Caco-2 (cell line): ENCODE measurements at regions not wholly inside any gene's neighbourhood (a gene's known extent, or its start where the extent isn't known, plus 50 kb on each side); places are given as distances from the start of the nearest gene placed in this dataset.

Experiments used
- BruUV-seq: library from RNA; stranded (reverse); fragments of 400-500 nt; replicated peaks from 2 replicates; lab custom pipeline; 2021; lab: Mats Ljungman, UMichigan
- CTCF ChIA-PET: fragments of 300-600 bp; sonication (Branson Sonifier 250); formaldehyde crosslinking; loops from one replicate; lab custom pipeline; 2022; ENCODE audit warnings: antibody characterized with exemption; lab: Charles Lee
- POLR2A ChIA-PET: fragments of 300-600 bp; sonication (Branson Sonifier 250); formaldehyde crosslinking; loops from one replicate; lab custom pipeline; 2022; ENCODE audit warnings: antibody characterized with exemption; lab: Charles Lee
- DNase-seq, 2 experiments: peaks; one replicate each; pipeline versions ENCODE4 v3.0.0 to v3.0.0-alpha.2; 2020 to 2022
- H3K27me3 ChIP-seq: replicated peaks from 2 replicates; pipeline ENCODE4 v1.6.0; 2011; ENCODE audit warnings: low read length; ENCODE audit not compliant: control insufficient read depth, insufficient read depth
- H3K36me3 ChIP-seq: 2 replicates; pipeline ENCODE4 v1.5.1; 2011; ENCODE audit warnings: low read length; ENCODE audit not compliant: control insufficient read depth, insufficient read depth
- H3K4me1 ChIP-seq: fragments of 250-450 bp; sonication (Bioruptor Pico); 2 replicates; pipeline ENCODE4 v1.5.1; 2020; ENCODE audit warnings: mild to moderate bottlenecking
- H3K4me3 ChIP-seq: 2 replicates; pipeline ENCODE4 v1.5.1; 2011; ENCODE audit warnings: low read depth, mild to moderate bottlenecking, control low read depth, low read length
- H3K9me3 ChIP-seq: fragments of 250-450 bp; sonication (Bioruptor Pico); 2 replicates; pipeline ENCODE4 v1.5.1; 2020; ENCODE audit warnings: mild to moderate bottlenecking, moderate library complexity
- H3K27ac Mint-ChIP-seq: one replicate; pipeline ENCODE4 v1.8.0; 2022; ENCODE audit warnings: mixed read lengths; ENCODE audit not compliant: unreplicated experiment
- H3K27me3 Mint-ChIP-seq: one replicate; pipeline ENCODE4 v1.8.0; 2022; ENCODE audit warnings: mixed read lengths; ENCODE audit not compliant: insufficient read depth, unreplicated experiment
- H3K36me3 Mint-ChIP-seq: one replicate; pipeline ENCODE4 v1.8.0; 2022; ENCODE audit warnings: mild to moderate bottlenecking, mixed read lengths; ENCODE audit not compliant: insufficient read depth, unreplicated experiment
- H3K4me1 Mint-ChIP-seq: one replicate; pipeline ENCODE4 v1.8.0; 2022; ENCODE audit warnings: low read depth, mixed read lengths; ENCODE audit not compliant: unreplicated experiment
- H3K4me3 Mint-ChIP-seq: one replicate; pipeline ENCODE4 v1.8.0; 2022; ENCODE audit warnings: mild to moderate bottlenecking, moderate library complexity, mixed read lengths; ENCODE audit not compliant: unreplicated experiment
- H3K9me3 Mint-ChIP-seq: one replicate; pipeline ENCODE4 v1.8.0; 2022; ENCODE audit warnings: mixed read lengths; ENCODE audit not compliant: unreplicated experiment
- CTCF ChIP-seq, 2 experiments: fragments of 200-600 bp in 1 of 2; IDR thresholded peaks; 1 replicate in 1 of 2; 2 replicates in 1 of 2; pipeline versions ENCODE4 v1.5.1 to v1.8.0; 2011 to 2022; ENCODE audit warnings: antibody characterized with exemption in 1 of 2, control low read depth in 1 of 2, inconsistent platforms in 1 of 2, low read depth in 1 of 2, low read length in 1 of 2, mild to moderate bottlenecking in 1 of 2, moderate library complexity in 1 of 2; ENCODE audit not compliant: insufficient read depth in 1 of 2, severe bottlenecking in 1 of 2, unreplicated experiment in 1 of 2
- intact Hi-C: fragments of 100-400 bp; cut with micrococcal nuclease; formaldehyde crosslinking; loops from one replicate; pipeline ENCODE4 v1.10.0; 2022; ENCODE audit not compliant: unreplicated experiment

- no peak for DNase-seq
- Mint-ChIP-seq H3K27me3 (no peaks in the 10 kb centered on the region), H3K9me3 (peaks cover 25% of the 10 kb centered on the region), H3K4me1 (peaks cover 9% of the 10 kb centered on the region), H3K4me3 (no peak overlapping the region), H3K27ac (peak overlapping the region; percentile 15), H3K36me3 (peaks cover 5% of the 10 kb centered on the region)
- H3K4me3 ChIP-seq: no peak overlapping the region
- no TSS peak for BruUV-seq
- peaks cover 25% of the 10 kb centered on the region for H3K4me1 ChIP-seq
- intact Hi-C loops: no loop called here
- H3K36me3 ChIP-seq: no peaks in the 10 kb centered on the region
- POLR2A ChIA-PET: no interaction called here
- peaks cover 13% of the 10 kb centered on the region for H3K9me3 ChIP-seq
- H3K27me3 ChIP-seq: no peaks in the 10 kb centered on the region
- CTCF ChIA-PET: interaction anchor here (0.8 kb wide), 1 partner anchor 334 kb away, joined by 4 read pairs; no protein-coding TSS in a partner anchor
- no peak for TF ChIP-seq CTCF (IDR thresholded peaks at IDR 0.05; ENCODE audit: insufficient read depth in 1 of 2, low read depth in 1 of 2, low read length in 1 of 2, severe bottlenecking in 1 of 2, unreplicated experiment in 1 of 2)
These were observed 75.7 kb upstream of the NKD1 start for GRCh38 chr16:50472472-50472871.

GRCh38 chr16:50470687-50471086 lies 77.5 kb upstream of the NKD1 start:
- H3K4me3 ChIP-seq: no peak overlapping the region
- H3K9me3 Mint-ChIP-seq: peaks cover 25% of the 10 kb centered on the region
- H3K27me3 Mint-ChIP-seq: no peaks in the 10 kb centered on the region
- H3K4me3 Mint-ChIP-seq: no peak overlapping the region
- no peak overlapping the region for H3K27ac Mint-ChIP-seq
- H3K27me3 ChIP-seq: no peaks in the 10 kb centered on the region
- POLR2A ChIA-PET: no interaction called here
- no peaks in the 10 kb centered on the region for H3K36me3 ChIP-seq
- no TSS peak for BruUV-seq
- peaks cover 22% of the 10 kb centered on the region for H3K4me1 Mint-ChIP-seq
- H3K4me1 ChIP-seq: peaks cover 43% of the 10 kb centered on the region
- peaks cover 13% of the 10 kb centered on the region for H3K9me3 ChIP-seq
- TF ChIP-seq CTCF (IDR thresholded peaks at IDR 0.05; ENCODE audit: insufficient read depth in 1 of 2, low read depth in 1 of 2, low read length in 1 of 2, severe bottlenecking in 1 of 2, unreplicated experiment in 1 of 2): no peak
- intact Hi-C loops: no loop called here
- CTCF ChIA-PET: no interaction called here
- H3K36me3 Mint-ChIP-seq: peaks cover 5% of the 10 kb centered on the region
- no peak for DNase-seq

- peaks cover 22% of the 10 kb centered on the region for H3K4me1 Mint-ChIP-seq
- no peaks in the 10 kb centered on the region for H3K27me3 Mint-ChIP-seq
- no TSS peak for BruUV-seq
- Histone ChIP-seq H3K4me3 (no peak overlapping the region), H3K9me3 (peaks cover 13% of the 10 kb centered on the region), H3K36me3 (no peaks in the 10 kb centered on the region), H3K27me3 (no peaks in the 10 kb centered on the region), H3K4me1 (peaks cover 49% of the 10 kb centered on the region)
- ChIA-PET POLR2A (interaction anchor here (0.5 kb wide), 1 partner anchor 101 kb away, joined by 5 read pairs; the partner anchor contains the start of gene BRD7), CTCF (no interaction called here)
- intact Hi-C loops: loop anchor here (5.0 kb wide), 3 partner anchors 77 to 197 kb away; partner anchors contain the start of gene NKD1
- no peak overlapping the region for H3K4me3 Mint-ChIP-seq
- H3K27ac Mint-ChIP-seq: peak overlapping the region; percentile 93
- peaks cover 5% of the 10 kb centered on the region for H3K36me3 Mint-ChIP-seq
- peak in 1 of 2 experiments; percentile 46 for DNase-seq
- TF ChIP-seq CTCF (IDR thresholded peaks at IDR 0.05; ENCODE audit: insufficient read depth in 1 of 2, low read depth in 1 of 2, low read length in 1 of 2, severe bottlenecking in 1 of 2, unreplicated experiment in 1 of 2): no peak
- H3K9me3 Mint-ChIP-seq: peaks cover 25% of the 10 kb centered on the region
These were observed 78.4 kb upstream of the NKD1 start for GRCh38 chr16:50469744-50470321.
